GM12874 (cell line): ENCODE measurements at regions not wholly inside any gene's neighbourhood (a gene's known extent, or its start where the extent isn't known, plus 50 kb on each side); places are given as distances from the start of the nearest gene placed in this dataset.

Source experiments
- TF ChIP-seq, protein P1 (sequence below): IDR thresholded peaks from 2 replicates; pipeline ENCODE4 v1.5.1; 2011; ENCODE audit warnings: low read depth, mild to moderate bottlenecking, control low read depth, low read length, moderate library complexity; ENCODE audit not compliant: insufficient read depth

- TF ChIP-seq, protein P1, sequence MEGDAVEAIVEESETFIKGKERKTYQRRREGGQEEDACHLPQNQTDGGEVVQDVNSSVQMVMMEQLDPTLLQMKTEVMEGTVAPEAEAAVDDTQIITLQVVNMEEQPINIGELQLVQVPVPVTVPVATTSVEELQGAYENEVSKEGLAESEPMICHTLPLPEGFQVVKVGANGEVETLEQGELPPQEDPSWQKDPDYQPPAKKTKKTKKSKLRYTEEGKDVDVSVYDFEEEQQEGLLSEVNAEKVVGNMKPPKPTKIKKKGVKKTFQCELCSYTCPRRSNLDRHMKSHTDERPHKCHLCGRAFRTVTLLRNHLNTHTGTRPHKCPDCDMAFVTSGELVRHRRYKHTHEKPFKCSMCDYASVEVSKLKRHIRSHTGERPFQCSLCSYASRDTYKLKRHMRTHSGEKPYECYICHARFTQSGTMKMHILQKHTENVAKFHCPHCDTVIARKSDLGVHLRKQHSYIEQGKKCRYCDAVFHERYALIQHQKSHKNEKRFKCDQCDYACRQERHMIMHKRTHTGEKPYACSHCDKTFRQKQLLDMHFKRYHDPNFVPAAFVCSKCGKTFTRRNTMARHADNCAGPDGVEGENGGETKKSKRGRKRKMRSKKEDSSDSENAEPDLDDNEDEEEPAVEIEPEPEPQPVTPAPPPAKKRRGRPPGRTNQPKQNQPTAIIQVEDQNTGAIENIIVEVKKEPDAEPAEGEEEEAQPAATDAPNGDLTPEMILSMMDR = no peak
Observed at GRCh38 chr16:66133643-66134338, 232.7 kb upstream of the CDH5 start.

DNA sequence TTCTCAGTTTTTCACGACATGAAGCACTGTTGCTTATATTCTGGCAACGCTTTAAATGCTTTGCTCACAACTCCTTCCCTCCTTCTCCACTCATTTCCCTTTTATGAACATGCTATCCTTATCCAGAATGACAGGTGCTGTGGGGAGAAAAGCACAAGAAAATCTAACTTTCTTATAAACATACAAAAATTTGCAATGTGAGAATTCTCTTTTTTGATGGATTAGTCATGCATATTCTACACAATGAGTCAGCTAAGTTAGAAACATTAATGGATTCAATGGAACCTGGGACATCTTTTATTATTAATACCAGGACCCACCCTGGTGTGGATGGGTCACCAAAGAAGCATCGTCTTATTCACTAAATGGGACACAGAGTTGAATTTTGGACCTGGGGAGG is 234.6 kb upstream of the CDH5 start:
- TF ChIP-seq, protein P1 = no peak

DNA sequence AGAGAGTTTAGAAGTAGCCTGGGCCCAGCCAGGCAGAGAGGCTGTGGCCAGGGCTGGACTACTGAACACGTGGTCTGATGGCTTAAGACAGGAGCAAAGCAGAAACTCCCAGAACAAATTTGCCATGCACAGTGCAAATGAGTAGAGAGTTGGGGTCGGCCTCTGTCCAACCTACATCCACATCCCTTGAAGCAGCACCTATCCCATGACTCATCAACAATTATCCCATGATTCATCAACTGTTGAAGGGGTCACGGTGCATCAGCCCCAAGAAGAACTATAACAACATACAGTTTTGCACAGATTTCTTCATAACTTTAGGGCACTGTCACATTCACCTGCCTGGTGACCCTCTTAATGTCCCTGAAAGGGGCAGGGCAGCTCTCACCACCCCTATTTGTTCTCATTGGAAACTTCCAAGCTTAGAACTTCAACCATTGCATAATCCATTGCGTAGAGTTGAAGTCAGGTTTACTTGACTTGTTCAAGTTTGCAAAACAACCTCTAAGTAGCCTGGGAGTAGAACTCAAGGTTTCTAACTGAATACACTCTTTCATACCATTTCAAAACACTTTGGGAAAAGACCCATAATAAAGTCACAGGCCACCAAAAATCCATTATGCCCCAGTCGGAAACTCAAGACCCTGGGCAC is 235.2 kb upstream of the CDH5 start:
- TF ChIP-seq, protein P1 = no peak

DNA sequence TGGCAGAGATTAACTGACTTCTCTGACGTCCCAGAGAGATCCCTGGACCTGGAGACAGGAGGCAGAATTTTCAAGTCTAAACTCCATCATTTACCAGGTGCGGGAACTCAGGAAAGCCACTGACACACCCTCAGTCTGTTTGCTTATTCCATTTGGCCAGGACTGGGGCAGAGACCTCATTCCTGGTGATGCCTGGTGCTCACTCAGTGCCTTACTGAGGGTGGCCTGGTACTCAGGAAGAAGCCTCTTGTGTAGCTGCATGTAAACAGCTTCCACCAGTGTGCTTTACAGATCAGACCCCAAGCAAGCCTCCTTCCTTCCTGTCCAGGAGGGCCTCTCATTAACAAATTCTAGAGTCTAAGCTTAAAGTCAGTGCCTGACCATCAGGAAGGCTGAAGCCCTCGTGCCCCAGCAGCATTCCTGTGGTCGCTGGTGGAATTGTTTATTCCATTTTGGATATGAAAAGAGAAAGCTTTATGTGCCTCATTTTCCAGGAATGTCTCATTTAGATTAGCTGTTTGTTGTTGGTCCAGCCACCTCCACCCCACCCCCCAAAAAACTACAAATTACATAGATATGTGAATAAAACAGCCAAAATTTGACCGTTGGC is 236.1 kb upstream of the CDH5 start:
- TF ChIP-seq, protein P1 = no peak

- TF ChIP-seq, protein P1 = no peak
Observed at GRCh38 chr16:66129196-66129595, 237.3 kb upstream of the CDH5 start.

GRCh38 chr16:66128371-66128770 is 238.1 kb upstream of the CDH5 start:
- TF ChIP-seq, protein P1 = no peak

- TF ChIP-seq, protein P1 = no peak
Observed at GRCh38 chr16:66127459-66128370, 238.8 kb upstream of the CDH5 start.
